HL-60 (cell line): ENCODE measurements at regions not wholly inside any gene's neighbourhood (a gene's known extent, or its start where the extent isn't known, plus 50 kb on each side); places are given as distances from the start of the nearest gene placed in this dataset.

Experiments
- DNase-seq, 2 experiments: peaks; one replicate each; pipeline ENCODE4 v3.0.0-alpha.2; 2010 to 2020; ENCODE audit warnings: low read depth in 1 of 2, low spot score in 1 of 2
- H3K27ac ChIP-seq: fragments of 250-450 bp; sonication (Bioruptor Pico); replicated peaks from 2 replicates; pipeline ENCODE4 v1.5.1; 2020; ENCODE audit warnings: mild to moderate bottlenecking, moderate library complexity
- H3K27me3 ChIP-seq: fragments of 250-450 bp; sonication (Bioruptor Pico); 2 replicates; pipeline ENCODE4 v1.5.1; 2021; ENCODE audit warnings: mild to moderate bottlenecking, moderate library complexity; ENCODE audit not compliant: insufficient read depth, poor library complexity, severe bottlenecking
- H3K4me3 ChIP-seq: replicated peaks from 2 replicates; pipeline ENCODE4 v1.5.1; 2011; ENCODE audit warnings: mild to moderate bottlenecking, control low read depth, low read length; ENCODE audit not compliant: insufficient read depth
- CTCF ChIP-seq: IDR thresholded peaks from one replicate; pipeline ENCODE4 v1.5.1; 2011; ENCODE audit warnings: low read length, control low read depth, inconsistent platforms; ENCODE audit not compliant: insufficient read depth
- GABPA ChIP-seq: IDR thresholded peaks from 2 replicates; pipeline ENCODE4 v1.6.1; 2012; ENCODE audit warnings: low read depth
- POLR2AphosphoS5 ChIP-seq: IDR thresholded peaks from 2 replicates; pipeline ENCODE4 v1.6.1; 2012; ENCODE audit warnings: low read depth
- REST ChIP-seq: IDR thresholded peaks from 2 replicates; pipeline ENCODE4 v1.6.1; 2012; ENCODE audit warnings: low read depth; ENCODE audit not compliant: insufficient replicate concordance
- SPI1 ChIP-seq: IDR thresholded peaks from 2 replicates; pipeline ENCODE4 v1.6.1; 2012; ENCODE audit warnings: low read depth, mild to moderate bottlenecking, borderline replicate concordance

- DNase-seq, result no peak
- H3K4me3 ChIP-seq, result no peak overlapping the region
- H3K27me3 ChIP-seq, result no peaks in the 10 kb centered on the region
- no peak overlapping the region for H3K27ac ChIP-seq
- TF ChIP-seq CTCF, result no peak
- no peak for TF ChIP-seq POLR2AphosphoS5
- no peak for TF ChIP-seq SPI1
- TF ChIP-seq GABPA, result no peak
- TF ChIP-seq REST, result no peak
Measured at GRCh38 chr5:125429498-125429897, 683.1 kb upstream of the ZNF608 start.

- TF ChIP-seq GABPA (no peak), POLR2AphosphoS5 (no peak), SPI1 (no peak), CTCF (no peak), REST (no peak)
- Histone ChIP-seq H3K27ac (no peak overlapping the region), H3K4me3 (no peak overlapping the region), H3K27me3 (no peaks in the 10 kb centered on the region)
- DNase-seq, result no peak
Measured at GRCh38 chr5:125433457-125433856, 687.0 kb upstream of the ZNF608 start.

GRCh38 chr5:125439243-125439642 lies 692.8 kb upstream of the ZNF608 start:
- TF ChIP-seq CTCF (no peak), SPI1 (no peak), POLR2AphosphoS5 (no peak), GABPA (no peak), REST (no peak)

More at GRCh38 chr5:125439243-125439642, 692.8 kb upstream of the ZNF608 start:
- H3K4me3 ChIP-seq, result no peak overlapping the region
- no peaks in the 10 kb centered on the region for H3K27me3 ChIP-seq
- no peak overlapping the region for H3K27ac ChIP-seq
- DNase-seq, result no peak
